Vagina (tissue), 2 donors: ENCODE measurements at regions not wholly inside any gene's neighbourhood (a gene's known extent, or its start where the extent isn't known, plus 50 kb on each side); places are given as distances from the start of the nearest gene placed in this dataset.

ENCODE experiments used
- POLR2A ChIP-seq, 2 donors: fragments of 450-650 bp; IDR thresholded peaks; one replicate each; pipeline ENCODE4 v1.6.1; 2017; ENCODE audit warnings: antibody characterized with exemption in 2 of 2, mild to moderate bottlenecking in 2 of 2, moderate library complexity in 2 of 2
- POLR2AphosphoS5 ChIP-seq, 2 donors: sonication (generic); formaldehyde crosslinking; IDR thresholded peaks; one replicate each; pipeline ENCODE4 v1.9.0; 2017; ENCODE audit warnings: antibody characterized with exemption in 2 of 2, mild to moderate bottlenecking in 2 of 2, low read depth in 1 of 2; ENCODE audit not compliant: insufficient read depth in 1 of 2
- TF ChIP-seq, protein P1 (sequence below), 3 experiments: fragments of 450-650 bp in 2 of 3; fragments of 200-600 bp in 1 of 3; sonication (generic) in 1 of 3; IDR thresholded peaks; one replicate each; pipeline ENCODE4 v1.5.1; 2017 to 2019; ENCODE audit warnings: antibody characterized with exemption in 3 of 3, mild to moderate bottlenecking in 2 of 3, moderate library complexity in 2 of 3

DNA sequence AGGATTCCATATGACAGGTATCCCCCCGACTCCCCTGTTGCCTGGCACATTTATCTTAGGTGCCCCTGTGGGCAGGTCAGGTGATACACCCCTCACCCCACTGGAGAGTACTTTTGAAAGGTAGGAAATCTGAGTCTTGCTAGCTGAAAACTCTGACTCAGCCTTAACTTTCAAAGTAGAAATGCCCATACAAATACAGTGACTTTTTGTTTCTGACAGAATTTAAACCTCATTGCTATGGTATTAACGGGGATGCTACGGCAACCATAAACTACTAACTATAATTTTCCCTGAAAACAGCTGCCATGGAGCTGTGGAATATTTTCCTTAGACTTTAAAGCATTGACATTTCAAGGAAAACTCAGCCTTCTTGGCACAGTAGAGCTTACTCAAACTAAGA is 536.0 kb downstream of the RFPL4B start:
- TF ChIP-seq, protein P1, sequence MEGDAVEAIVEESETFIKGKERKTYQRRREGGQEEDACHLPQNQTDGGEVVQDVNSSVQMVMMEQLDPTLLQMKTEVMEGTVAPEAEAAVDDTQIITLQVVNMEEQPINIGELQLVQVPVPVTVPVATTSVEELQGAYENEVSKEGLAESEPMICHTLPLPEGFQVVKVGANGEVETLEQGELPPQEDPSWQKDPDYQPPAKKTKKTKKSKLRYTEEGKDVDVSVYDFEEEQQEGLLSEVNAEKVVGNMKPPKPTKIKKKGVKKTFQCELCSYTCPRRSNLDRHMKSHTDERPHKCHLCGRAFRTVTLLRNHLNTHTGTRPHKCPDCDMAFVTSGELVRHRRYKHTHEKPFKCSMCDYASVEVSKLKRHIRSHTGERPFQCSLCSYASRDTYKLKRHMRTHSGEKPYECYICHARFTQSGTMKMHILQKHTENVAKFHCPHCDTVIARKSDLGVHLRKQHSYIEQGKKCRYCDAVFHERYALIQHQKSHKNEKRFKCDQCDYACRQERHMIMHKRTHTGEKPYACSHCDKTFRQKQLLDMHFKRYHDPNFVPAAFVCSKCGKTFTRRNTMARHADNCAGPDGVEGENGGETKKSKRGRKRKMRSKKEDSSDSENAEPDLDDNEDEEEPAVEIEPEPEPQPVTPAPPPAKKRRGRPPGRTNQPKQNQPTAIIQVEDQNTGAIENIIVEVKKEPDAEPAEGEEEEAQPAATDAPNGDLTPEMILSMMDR (IDR thresholded peaks at IDR 0.05) = no peak
- TF ChIP-seq POLR2A (IDR thresholded peaks at IDR 0.05) = no peak
- no peak for TF ChIP-seq POLR2AphosphoS5 (IDR thresholded peaks at IDR 0.05; ENCODE audit: insufficient read depth in 1 of 2, low read depth in 1 of 2)
